ENCODE measurements at regions not wholly inside any gene's neighbourhood (a gene's known extent, or its start where the extent isn't known, plus 50 kb on each side); places are given as distances from the start of the nearest gene placed in this dataset.

GRCh38 chr10:52558090-52558489 lies 214.5 kb downstream of the MBL2 start:
- TF ChIP-seq, protein P1, sequence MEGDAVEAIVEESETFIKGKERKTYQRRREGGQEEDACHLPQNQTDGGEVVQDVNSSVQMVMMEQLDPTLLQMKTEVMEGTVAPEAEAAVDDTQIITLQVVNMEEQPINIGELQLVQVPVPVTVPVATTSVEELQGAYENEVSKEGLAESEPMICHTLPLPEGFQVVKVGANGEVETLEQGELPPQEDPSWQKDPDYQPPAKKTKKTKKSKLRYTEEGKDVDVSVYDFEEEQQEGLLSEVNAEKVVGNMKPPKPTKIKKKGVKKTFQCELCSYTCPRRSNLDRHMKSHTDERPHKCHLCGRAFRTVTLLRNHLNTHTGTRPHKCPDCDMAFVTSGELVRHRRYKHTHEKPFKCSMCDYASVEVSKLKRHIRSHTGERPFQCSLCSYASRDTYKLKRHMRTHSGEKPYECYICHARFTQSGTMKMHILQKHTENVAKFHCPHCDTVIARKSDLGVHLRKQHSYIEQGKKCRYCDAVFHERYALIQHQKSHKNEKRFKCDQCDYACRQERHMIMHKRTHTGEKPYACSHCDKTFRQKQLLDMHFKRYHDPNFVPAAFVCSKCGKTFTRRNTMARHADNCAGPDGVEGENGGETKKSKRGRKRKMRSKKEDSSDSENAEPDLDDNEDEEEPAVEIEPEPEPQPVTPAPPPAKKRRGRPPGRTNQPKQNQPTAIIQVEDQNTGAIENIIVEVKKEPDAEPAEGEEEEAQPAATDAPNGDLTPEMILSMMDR (IDR thresholded peaks at IDR 0.05 in 4 of 5, conservative IDR thresholded peaks at IDR 0.05 in 1 of 5): no peak
- TF ChIP-seq POLR2A (IDR thresholded peaks at IDR 0.05): no peak
